Vagina (tissue), 2 donors: ENCODE measurements at regions not wholly inside any gene's neighbourhood (a gene's known extent, or its start where the extent isn't known, plus 50 kb on each side); places are given as distances from the start of the nearest gene placed in this dataset.

Experiments
- POLR2A ChIP-seq, 2 donors: fragments of 450-650 bp; IDR thresholded peaks; one replicate each; pipeline ENCODE4 v1.6.1; 2017; ENCODE audit warnings: antibody characterized with exemption in 2 of 2, mild to moderate bottlenecking in 2 of 2, moderate library complexity in 2 of 2
- POLR2AphosphoS5 ChIP-seq, 2 donors: sonication (generic); formaldehyde crosslinking; IDR thresholded peaks; one replicate each; pipeline ENCODE4 v1.9.0; 2017; ENCODE audit warnings: antibody characterized with exemption in 2 of 2, mild to moderate bottlenecking in 2 of 2, low read depth in 1 of 2; ENCODE audit not compliant: insufficient read depth in 1 of 2
- TF ChIP-seq, protein P1 (sequence below), 3 experiments: fragments of 450-650 bp in 2 of 3; fragments of 200-600 bp in 1 of 3; sonication (generic) in 1 of 3; IDR thresholded peaks; one replicate each; pipeline ENCODE4 v1.5.1; 2017 to 2019; ENCODE audit warnings: antibody characterized with exemption in 3 of 3, mild to moderate bottlenecking in 2 of 3, moderate library complexity in 2 of 3

GRCh38 chr5:92703976-92704375 is 877.0 kb downstream of the NR2F1-AS1 start:
- TF ChIP-seq, protein P1, sequence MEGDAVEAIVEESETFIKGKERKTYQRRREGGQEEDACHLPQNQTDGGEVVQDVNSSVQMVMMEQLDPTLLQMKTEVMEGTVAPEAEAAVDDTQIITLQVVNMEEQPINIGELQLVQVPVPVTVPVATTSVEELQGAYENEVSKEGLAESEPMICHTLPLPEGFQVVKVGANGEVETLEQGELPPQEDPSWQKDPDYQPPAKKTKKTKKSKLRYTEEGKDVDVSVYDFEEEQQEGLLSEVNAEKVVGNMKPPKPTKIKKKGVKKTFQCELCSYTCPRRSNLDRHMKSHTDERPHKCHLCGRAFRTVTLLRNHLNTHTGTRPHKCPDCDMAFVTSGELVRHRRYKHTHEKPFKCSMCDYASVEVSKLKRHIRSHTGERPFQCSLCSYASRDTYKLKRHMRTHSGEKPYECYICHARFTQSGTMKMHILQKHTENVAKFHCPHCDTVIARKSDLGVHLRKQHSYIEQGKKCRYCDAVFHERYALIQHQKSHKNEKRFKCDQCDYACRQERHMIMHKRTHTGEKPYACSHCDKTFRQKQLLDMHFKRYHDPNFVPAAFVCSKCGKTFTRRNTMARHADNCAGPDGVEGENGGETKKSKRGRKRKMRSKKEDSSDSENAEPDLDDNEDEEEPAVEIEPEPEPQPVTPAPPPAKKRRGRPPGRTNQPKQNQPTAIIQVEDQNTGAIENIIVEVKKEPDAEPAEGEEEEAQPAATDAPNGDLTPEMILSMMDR (IDR thresholded peaks at IDR 0.05) = no peak
- TF ChIP-seq POLR2A (IDR thresholded peaks at IDR 0.05) (no peak), POLR2AphosphoS5 (IDR thresholded peaks at IDR 0.05; ENCODE audit: insufficient read depth in 1 of 2, low read depth in 1 of 2) (no peak)
